NCI-H146 treated with DMSO at 0.1 percent for 48 hours (cell line): ENCODE measurements at regions not wholly inside any gene's neighbourhood (a gene's known extent, or its start where the extent isn't known, plus 50 kb on each side); places are given as distances from the start of the nearest gene placed in this dataset.

Experiments
- DNase-seq: peaks from one replicate; lab custom pipeline; 2025; ENCODE audit not compliant: unreplicated experiment; lab: John Stamatoyannopoulos, UW

GRCh38 chr13:22596171-22596863 is 584.5 kb upstream of the SGCG start:
- DNase-seq, result no peak

- DNase-seq, result no peak
These were observed 581.6 kb upstream of the SGCG start for GRCh38 chr13:22599156-22599555.

- no peak for DNase-seq
These were observed 562.8 kb upstream of the SGCG start for GRCh38 chr13:22618002-22618401.

GRCh38 chr13:22625691-22626090 is 555.1 kb upstream of the SGCG start:
- no peak for DNase-seq

GRCh38 chr13:22629374-22629773 is 551.4 kb upstream of the SGCG start:
- DNase-seq, result no peak

GRCh38 chr13:22642088-22642487 is 538.7 kb upstream of the SGCG start:
- DNase-seq, result no peak

- no peak for DNase-seq
These were observed 535.8 kb upstream of the SGCG start for GRCh38 chr13:22644941-22645340.

GRCh38 chr13:22647156-22647850 is 533.5 kb upstream of the SGCG start:
- no peak for DNase-seq

- no peak for DNase-seq
These were observed 532.4 kb upstream of the SGCG start for GRCh38 chr13:22648320-22648801.

GRCh38 chr13:22652796-22653195 is 528.0 kb upstream of the SGCG start:
- no peak for DNase-seq

- no peak for DNase-seq
These were observed 526.9 kb upstream of the SGCG start for GRCh38 chr13:22653866-22654265.

- DNase-seq, result no peak
These were observed 525.5 kb upstream of the SGCG start for GRCh38 chr13:22655106-22655852.

GRCh38 chr13:22662771-22663170 is 518.0 kb upstream of the SGCG start:
- no peak for DNase-seq

- no peak for DNase-seq
These were observed 515.3 kb upstream of the SGCG start for GRCh38 chr13:22665506-22665905.

- no peak for DNase-seq
These were observed 490.0 kb upstream of the SGCG start for GRCh38 chr13:22690756-22691155.

- no peak for DNase-seq
These were observed 487.1 kb upstream of the SGCG start for GRCh38 chr13:22693691-22694090.

- no peak for DNase-seq
These were observed 484.3 kb upstream of the SGCG start for GRCh38 chr13:22696433-22696832.

GRCh38 chr13:22698467-22698866 is 482.3 kb upstream of the SGCG start:
- no peak for DNase-seq

GRCh38 chr13:22700246-22700887 is 480.4 kb upstream of the SGCG start:
- DNase-seq, result no peak

- no peak for DNase-seq
These were observed 477.1 kb upstream of the SGCG start for GRCh38 chr13:22703601-22704209.

GRCh38 chr13:22707946-22708345 is 472.8 kb upstream of the SGCG start:
- DNase-seq, result no peak
